HG02623 (cell line): ENCODE measurements at regions not wholly inside any gene's neighbourhood (a gene's known extent, or its start where the extent isn't known, plus 50 kb on each side); places are given as distances from the start of the nearest gene placed in this dataset.
"Not testable (repeated sequence)": the region's sequence is repeated elsewhere in the genome, so short reads cannot be mapped to it uniquely, and the experiment has no call there.

Source experiments
- ATAC-seq: cut with Tn5 transposase; IDR thresholded peaks from one replicate; pipeline ENCODE4 v1.9.1; 2021; ENCODE audit warnings: moderate library complexity; ENCODE audit not compliant: unreplicated experiment

GRCh38 chr10:33009244-33010131, 51.5 kb upstream of the ITGB1 start:
- ATAC-seq, result no peak

- peak; percentile 46 for ATAC-seq
Measured at GRCh38 chr10:33008499-33009243, 50.6 kb upstream of the ITGB1 start.

DNA sequence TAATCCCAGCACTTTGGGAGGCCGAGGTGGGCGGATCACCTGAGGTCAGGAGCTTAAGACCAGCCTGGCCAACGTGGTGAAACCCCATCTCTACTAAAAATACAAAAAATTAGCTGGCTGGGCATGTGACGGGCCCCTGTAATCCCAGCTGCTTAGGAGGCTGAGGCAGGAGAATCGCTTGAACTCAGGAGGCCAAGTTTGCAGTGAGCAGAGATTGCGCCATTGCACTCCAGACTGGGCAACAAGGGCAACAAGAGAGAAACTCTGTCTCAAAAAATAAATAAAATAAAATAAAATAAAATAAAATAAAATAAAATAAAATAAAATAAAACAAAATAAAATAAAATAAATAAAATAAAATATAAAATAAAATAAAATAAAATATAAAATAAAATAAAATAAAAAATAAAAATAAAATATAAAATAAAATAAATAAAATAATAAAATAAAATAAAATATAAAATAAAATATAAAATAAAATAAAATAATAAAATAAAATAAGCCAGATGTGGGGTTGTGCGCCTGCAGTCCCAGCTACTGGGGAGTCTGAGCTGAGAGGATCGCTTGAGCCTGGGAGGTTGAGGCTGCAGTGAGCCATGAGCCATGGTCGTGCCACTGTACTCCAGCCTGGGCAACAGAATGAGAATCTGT, 49.8 kb upstream of the ITGB1 start:
- ATAC-seq, result not testable (repeated sequence)
